Adrenal gland (tissue), 5 donors: ENCODE measurements at regions not wholly inside any gene's neighbourhood (a gene's known extent, or its start where the extent isn't known, plus 50 kb on each side); places are given as distances from the start of the nearest gene placed in this dataset.

Source experiments
- POLR2A ChIP-seq, 2 donors: fragments of 450-650 bp; IDR thresholded peaks; one replicate each; pipeline ENCODE4 v1.6.1; 2017; ENCODE audit warnings: antibody characterized with exemption in 2 of 2, mild to moderate bottlenecking in 2 of 2, moderate library complexity in 1 of 2
- TF ChIP-seq, protein P1 (sequence below), 6 experiments: fragments of 450-650 bp in 4 of 6; fragments of 200-600 bp in 2 of 6; sonication (generic) in 1 of 6; IDR thresholded peaks; 1 replicate in 5 of 6; 2 replicates in 1 of 6; pipeline versions ENCODE4 v1.5.1 to v1.8.0; 2016 to 2021; ENCODE audit warnings: antibody characterized with exemption in 6 of 6, mild to moderate bottlenecking in 2 of 6, moderate library complexity in 1 of 6
- donor health status: DM: no; HTN: no; CAD: no.

GRCh38 chr6:147667082-147667481, 158.6 kb downstream of the SAMD5 start:
- TF ChIP-seq POLR2A (IDR thresholded peaks at IDR 0.05): no peak
- TF ChIP-seq, protein P1, sequence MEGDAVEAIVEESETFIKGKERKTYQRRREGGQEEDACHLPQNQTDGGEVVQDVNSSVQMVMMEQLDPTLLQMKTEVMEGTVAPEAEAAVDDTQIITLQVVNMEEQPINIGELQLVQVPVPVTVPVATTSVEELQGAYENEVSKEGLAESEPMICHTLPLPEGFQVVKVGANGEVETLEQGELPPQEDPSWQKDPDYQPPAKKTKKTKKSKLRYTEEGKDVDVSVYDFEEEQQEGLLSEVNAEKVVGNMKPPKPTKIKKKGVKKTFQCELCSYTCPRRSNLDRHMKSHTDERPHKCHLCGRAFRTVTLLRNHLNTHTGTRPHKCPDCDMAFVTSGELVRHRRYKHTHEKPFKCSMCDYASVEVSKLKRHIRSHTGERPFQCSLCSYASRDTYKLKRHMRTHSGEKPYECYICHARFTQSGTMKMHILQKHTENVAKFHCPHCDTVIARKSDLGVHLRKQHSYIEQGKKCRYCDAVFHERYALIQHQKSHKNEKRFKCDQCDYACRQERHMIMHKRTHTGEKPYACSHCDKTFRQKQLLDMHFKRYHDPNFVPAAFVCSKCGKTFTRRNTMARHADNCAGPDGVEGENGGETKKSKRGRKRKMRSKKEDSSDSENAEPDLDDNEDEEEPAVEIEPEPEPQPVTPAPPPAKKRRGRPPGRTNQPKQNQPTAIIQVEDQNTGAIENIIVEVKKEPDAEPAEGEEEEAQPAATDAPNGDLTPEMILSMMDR (IDR thresholded peaks at IDR 0.05): no peak
